GM20000 (cell line): ENCODE measurements at regions not wholly inside any gene's neighbourhood (a gene's known extent, or its start where the extent isn't known, plus 50 kb on each side); places are given as distances from the start of the nearest gene placed in this dataset.

ENCODE experiments used
- DNase-seq: peaks from one replicate; pipeline ENCODE4 v3.0.0; 2012; ENCODE audit warnings: low spot score
- TF ChIP-seq, protein P1 (sequence below): IDR thresholded peaks from 2 replicates; pipeline ENCODE4 v1.5.1; 2012; ENCODE audit warnings: mild to moderate bottlenecking, control low read depth; ENCODE audit errors: extremely low read depth, missing control alignments

DNA sequence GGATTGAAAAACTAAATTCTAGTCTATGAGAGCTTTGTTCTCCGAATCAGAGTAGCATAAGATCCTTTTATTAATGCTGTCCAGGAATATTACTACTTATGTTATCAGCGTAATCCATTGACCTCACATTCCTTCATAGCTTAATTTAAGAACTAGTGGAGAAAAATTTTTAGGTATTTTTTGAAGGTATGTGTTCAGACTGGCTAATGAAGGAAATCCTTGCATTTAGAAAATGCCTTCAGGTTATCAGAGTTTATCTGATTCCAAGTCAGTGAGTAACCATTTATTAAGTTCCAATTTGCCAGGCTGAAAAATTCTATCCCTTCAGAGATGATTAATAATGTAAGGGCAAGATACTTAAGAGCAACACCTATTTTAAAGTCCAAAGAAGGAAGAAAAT is 338.2 kb upstream of the B3GALT2 start:
- TF ChIP-seq, protein P1, sequence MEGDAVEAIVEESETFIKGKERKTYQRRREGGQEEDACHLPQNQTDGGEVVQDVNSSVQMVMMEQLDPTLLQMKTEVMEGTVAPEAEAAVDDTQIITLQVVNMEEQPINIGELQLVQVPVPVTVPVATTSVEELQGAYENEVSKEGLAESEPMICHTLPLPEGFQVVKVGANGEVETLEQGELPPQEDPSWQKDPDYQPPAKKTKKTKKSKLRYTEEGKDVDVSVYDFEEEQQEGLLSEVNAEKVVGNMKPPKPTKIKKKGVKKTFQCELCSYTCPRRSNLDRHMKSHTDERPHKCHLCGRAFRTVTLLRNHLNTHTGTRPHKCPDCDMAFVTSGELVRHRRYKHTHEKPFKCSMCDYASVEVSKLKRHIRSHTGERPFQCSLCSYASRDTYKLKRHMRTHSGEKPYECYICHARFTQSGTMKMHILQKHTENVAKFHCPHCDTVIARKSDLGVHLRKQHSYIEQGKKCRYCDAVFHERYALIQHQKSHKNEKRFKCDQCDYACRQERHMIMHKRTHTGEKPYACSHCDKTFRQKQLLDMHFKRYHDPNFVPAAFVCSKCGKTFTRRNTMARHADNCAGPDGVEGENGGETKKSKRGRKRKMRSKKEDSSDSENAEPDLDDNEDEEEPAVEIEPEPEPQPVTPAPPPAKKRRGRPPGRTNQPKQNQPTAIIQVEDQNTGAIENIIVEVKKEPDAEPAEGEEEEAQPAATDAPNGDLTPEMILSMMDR: no peak
- no peak for DNase-seq

GRCh38 chr1:193524021-193524420 is 337.6 kb upstream of the B3GALT2 start:
- no peak for DNase-seq
- TF ChIP-seq, protein P1: no peak

- TF ChIP-seq, protein P1: no peak
- DNase-seq: no peak
These were observed 334.1 kb upstream of the B3GALT2 start for GRCh38 chr1:193520472-193520871.

DNA sequence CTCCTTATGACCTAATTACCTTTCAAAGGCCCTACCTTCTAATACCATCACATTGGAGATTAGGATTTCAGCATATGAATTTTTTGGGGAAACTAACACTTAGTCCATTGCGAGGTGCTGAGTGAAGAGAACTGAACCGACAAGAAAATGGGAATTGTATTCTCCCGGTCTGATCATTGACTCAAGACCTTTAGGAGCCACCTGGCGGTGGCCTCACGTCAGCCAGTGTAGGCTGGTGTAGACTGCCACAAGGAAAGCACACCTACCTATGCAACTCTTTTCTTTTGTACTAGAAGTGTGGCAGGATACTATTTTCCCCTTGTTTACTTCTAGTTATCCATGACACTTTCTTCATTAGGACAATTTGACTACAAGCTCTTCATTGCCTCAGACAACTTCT is 333.5 kb upstream of the B3GALT2 start:
- TF ChIP-seq, protein P1: no peak
- DNase-seq: no peak

DNA sequence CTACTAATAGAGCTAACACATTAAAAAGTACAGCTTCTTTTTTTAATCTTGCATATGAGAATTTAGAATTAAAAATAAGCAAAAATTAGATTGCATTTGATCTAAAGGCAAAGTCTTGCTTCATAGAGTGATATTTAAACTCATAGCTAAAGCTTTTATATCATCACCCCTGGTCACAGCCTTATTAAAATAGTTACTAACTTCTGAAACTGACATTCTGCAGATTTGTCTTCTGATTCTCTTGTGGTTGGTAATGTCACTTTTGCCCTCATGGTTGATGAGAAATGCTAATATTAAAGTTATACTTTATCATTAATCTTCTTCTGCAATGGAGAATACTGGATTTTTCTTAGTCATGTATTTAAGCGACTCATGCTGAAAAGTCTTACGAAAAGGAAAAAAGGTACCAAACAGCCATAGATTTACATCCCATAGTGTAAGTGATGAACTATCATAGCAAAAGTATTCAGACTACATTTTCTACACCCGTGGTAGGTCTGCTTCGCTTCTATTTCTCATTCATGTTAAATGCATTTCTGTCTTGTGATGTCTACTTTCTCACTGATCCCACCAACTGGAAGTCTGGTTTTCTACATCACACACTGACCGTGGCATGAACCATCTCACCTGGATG is 330.5 kb upstream of the B3GALT2 start:
- no peak for DNase-seq
- TF ChIP-seq, protein P1: no peak

- DNase-seq: no peak
- TF ChIP-seq, protein P1: no peak
These were observed 328.0 kb upstream of the B3GALT2 start for GRCh38 chr1:193514397-193514796.

DNA sequence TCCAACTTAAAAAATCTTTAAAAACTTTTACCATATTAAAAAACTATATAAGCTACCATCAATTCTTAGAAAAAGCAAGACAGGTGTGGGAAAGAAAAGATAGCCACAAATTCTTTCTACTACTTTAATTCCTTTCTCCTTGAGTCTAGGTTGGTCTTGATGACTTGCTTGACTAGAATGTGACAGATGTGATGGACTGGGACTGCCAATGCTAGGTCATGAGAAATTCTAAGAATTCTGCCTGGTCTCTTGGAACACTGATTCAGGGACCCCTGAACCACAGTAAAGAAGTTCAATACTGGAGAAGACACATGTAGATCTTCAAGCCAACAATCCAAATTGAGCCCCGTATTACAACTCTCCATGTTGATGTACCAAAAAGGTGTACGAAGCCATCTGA is 326.6 kb upstream of the B3GALT2 start:
- TF ChIP-seq, protein P1: no peak

More for the DNA sequence above, 326.6 kb upstream of the B3GALT2 start:
- DNase-seq: no peak
